DMS114 treated with DMSO at 0.1 percent for 48 hours (cell line): ENCODE measurements at regions not wholly inside any gene's neighbourhood (a gene's known extent, or its start where the extent isn't known, plus 50 kb on each side); places are given as distances from the start of the nearest gene placed in this dataset.

Source experiments
- DNase-seq: peaks from one replicate; lab custom pipeline; 2025; ENCODE audit not compliant: unreplicated experiment; lab: John Stamatoyannopoulos, UW

GRCh38 chr20:22652681-22653588 lies 68.6 kb upstream of the FOXA2 start:
- no peak for DNase-seq

GRCh38 chr20:22653658-22654642 lies 69.6 kb upstream of the FOXA2 start:
- no peak for DNase-seq

- no peak for DNase-seq
Measured at GRCh38 chr20:22663528-22664025, 79.2 kb upstream of the FOXA2 start.

- DNase-seq: no peak
Measured at GRCh38 chr20:22667198-22667597, 82.8 kb upstream of the FOXA2 start.

- no peak for DNase-seq
Measured at GRCh38 chr20:22672191-22672590, 87.8 kb upstream of the FOXA2 start.

GRCh38 chr20:22673467-22673866 lies 89.1 kb upstream of the FOXA2 start:
- no peak for DNase-seq

- DNase-seq: no peak
Measured at GRCh38 chr20:22675341-22675740, 91.0 kb upstream of the FOXA2 start.

GRCh38 chr20:22678678-22679077 lies 94.3 kb upstream of the FOXA2 start:
- DNase-seq: no peak

GRCh38 chr20:22679197-22679596 lies 94.8 kb upstream of the FOXA2 start:
- no peak for DNase-seq

- DNase-seq: no peak
Measured at GRCh38 chr20:22680031-22680740, 95.8 kb upstream of the FOXA2 start.

- no peak for DNase-seq
Measured at GRCh38 chr20:22681591-22682248, 97.3 kb upstream of the FOXA2 start.

GRCh38 chr20:22682381-22682780 lies 98.0 kb upstream of the FOXA2 start:
- DNase-seq: no peak

- peak; percentile 57 for DNase-seq
Measured at GRCh38 chr20:22684072-22684762, 99.8 kb upstream of the FOXA2 start.

GRCh38 chr20:22684763-22685443 lies 100.5 kb upstream of the FOXA2 start:
- no peak for DNase-seq

GRCh38 chr20:22686097-22686496 lies 101.7 kb upstream of the FOXA2 start:
- peak; percentile 5 for DNase-seq

- DNase-seq: no peak
Measured at GRCh38 chr20:22687676-22688349, 103.4 kb upstream of the FOXA2 start.

- no peak for DNase-seq
Measured at GRCh38 chr20:22688485-22688884, 104.1 kb upstream of the FOXA2 start.

- no peak for DNase-seq
Measured at GRCh38 chr20:22689266-22689665, 104.9 kb upstream of the FOXA2 start.

- DNase-seq: no peak
Measured at GRCh38 chr20:22690000-22690399, 105.6 kb upstream of the FOXA2 start.
